ENCODE measurements at regions not wholly inside any gene's neighbourhood (a gene's known extent, or its start where the extent isn't known, plus 50 kb on each side); places are given as distances from the start of the nearest gene placed in this dataset.

GRCh38 chr14:85461432-85462133, 68.4 kb upstream of the FLRT2 start:
- Histone ChIP-seq H3K27ac (ENCODE audit: low read depth in 2 of 2, low read length in 2 of 2) (no peak overlapping the region), H3K36me3 (ENCODE audit: control insufficient read depth in 2 of 3, insufficient read depth in 3 of 3, low read length in 3 of 3) (no peaks in the 10 kb centered on the region), H3K27me3 (ENCODE audit: control insufficient read depth, insufficient read depth, low read length) (no peaks in the 10 kb centered on the region), H3K4me3 (ENCODE audit: low read length in 3 of 3) (no peak overlapping the region), H3K4me1 (ENCODE audit: control insufficient read depth in 2 of 3, insufficient read depth in 2 of 3, low read depth in 1 of 3, low read length in 3 of 3) (no peaks in the 10 kb centered on the region), H3K9me3 (ENCODE audit: control insufficient read depth in 2 of 3, insufficient read depth in 1 of 3, low read length in 3 of 3) (no peaks in the 10 kb centered on the region), H3K9ac (ENCODE audit: low read length in 3 of 3) (no peak overlapping the region)
- intact Hi-C loops (cut with DNase I) = no loop called here
- TF ChIP-seq, protein P1, sequence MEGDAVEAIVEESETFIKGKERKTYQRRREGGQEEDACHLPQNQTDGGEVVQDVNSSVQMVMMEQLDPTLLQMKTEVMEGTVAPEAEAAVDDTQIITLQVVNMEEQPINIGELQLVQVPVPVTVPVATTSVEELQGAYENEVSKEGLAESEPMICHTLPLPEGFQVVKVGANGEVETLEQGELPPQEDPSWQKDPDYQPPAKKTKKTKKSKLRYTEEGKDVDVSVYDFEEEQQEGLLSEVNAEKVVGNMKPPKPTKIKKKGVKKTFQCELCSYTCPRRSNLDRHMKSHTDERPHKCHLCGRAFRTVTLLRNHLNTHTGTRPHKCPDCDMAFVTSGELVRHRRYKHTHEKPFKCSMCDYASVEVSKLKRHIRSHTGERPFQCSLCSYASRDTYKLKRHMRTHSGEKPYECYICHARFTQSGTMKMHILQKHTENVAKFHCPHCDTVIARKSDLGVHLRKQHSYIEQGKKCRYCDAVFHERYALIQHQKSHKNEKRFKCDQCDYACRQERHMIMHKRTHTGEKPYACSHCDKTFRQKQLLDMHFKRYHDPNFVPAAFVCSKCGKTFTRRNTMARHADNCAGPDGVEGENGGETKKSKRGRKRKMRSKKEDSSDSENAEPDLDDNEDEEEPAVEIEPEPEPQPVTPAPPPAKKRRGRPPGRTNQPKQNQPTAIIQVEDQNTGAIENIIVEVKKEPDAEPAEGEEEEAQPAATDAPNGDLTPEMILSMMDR (IDR thresholded peaks at IDR 0.05; ENCODE audit: borderline replicate concordance, extremely low read depth, insufficient read depth) = no peak
- FAIRE-seq (no peak), DNase-seq (no peak)

- H3K27ac ChIP-seq (ENCODE audit: low read depth in 2 of 2, low read length in 2 of 2) = no peak overlapping the region
- FAIRE-seq (no peak), DNase-seq (peak in 1 of 5 donors; percentile 8)
- H3K4me1 ChIP-seq (ENCODE audit: control insufficient read depth in 2 of 3, insufficient read depth in 2 of 3, low read depth in 1 of 3, low read length in 3 of 3) = no peaks in the 10 kb centered on the region
- H3K36me3 ChIP-seq (ENCODE audit: control insufficient read depth in 2 of 3, insufficient read depth in 3 of 3, low read length in 3 of 3) = no peaks in the 10 kb centered on the region
- no peak overlapping the region for H3K9ac ChIP-seq (ENCODE audit: low read length in 3 of 3)
- H3K27me3 ChIP-seq (ENCODE audit: control insufficient read depth, insufficient read depth, low read length) = no peaks in the 10 kb centered on the region
- no peak overlapping the region for H3K4me3 ChIP-seq (ENCODE audit: low read length in 3 of 3)
- TF ChIP-seq, protein P1 (IDR thresholded peaks at IDR 0.05; ENCODE audit: borderline replicate concordance, extremely low read depth, insufficient read depth) = no peak
- H3K9me3 ChIP-seq (ENCODE audit: control insufficient read depth in 2 of 3, insufficient read depth in 1 of 3, low read length in 3 of 3) = no peaks in the 10 kb centered on the region
- intact Hi-C loops (cut with DNase I) = no loop called here
Measured at GRCh38 chr14:85463512-85463911, 66.4 kb upstream of the FLRT2 start.

DNA sequence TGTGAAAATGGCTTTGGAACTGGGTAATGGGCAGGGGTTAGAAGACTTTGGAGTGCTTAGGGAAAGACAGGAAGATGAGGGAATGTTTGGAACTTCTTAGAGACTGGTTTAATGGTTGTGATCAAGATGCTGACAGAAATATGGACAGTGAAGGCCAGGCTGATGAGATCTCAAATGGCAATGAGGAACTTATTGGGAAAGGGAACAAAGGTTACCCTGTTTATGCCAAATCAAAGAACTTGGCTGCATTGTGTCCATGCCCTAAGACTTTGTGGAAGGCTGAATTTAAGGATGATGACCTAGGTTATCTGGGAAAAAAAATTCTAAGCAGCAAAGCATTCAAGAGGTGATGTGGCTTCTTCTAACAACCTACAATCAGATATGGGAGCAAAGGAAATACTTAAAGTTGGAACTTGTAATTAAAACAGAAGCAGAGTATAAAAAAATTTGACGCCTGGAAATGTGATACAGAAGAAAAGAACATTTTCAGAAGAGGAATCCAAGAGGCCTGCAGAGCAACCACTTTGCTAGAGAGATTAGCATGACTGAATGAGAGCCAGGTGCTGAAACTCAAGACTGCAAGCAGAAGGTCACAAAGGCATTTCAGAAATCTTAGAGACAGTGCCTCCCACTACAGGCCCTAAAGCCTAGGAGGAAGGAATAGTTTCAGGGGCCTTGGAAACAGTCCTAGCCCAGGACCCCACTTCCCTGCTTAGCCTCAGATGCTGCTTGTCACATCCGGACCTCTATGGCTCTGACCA, 65.6 kb upstream of the FLRT2 start:
- Histone ChIP-seq H3K27ac (ENCODE audit: low read depth in 2 of 2, low read length in 2 of 2) (no peak overlapping the region), H3K9ac (ENCODE audit: low read length in 3 of 3) (no peak overlapping the region), H3K4me3 (ENCODE audit: low read length in 3 of 3) (no peak overlapping the region), H3K9me3 (ENCODE audit: control insufficient read depth in 2 of 3, insufficient read depth in 1 of 3, low read length in 3 of 3) (no peaks in the 10 kb centered on the region), H3K27me3 (ENCODE audit: control insufficient read depth, insufficient read depth, low read length) (no peaks in the 10 kb centered on the region), H3K36me3 (ENCODE audit: control insufficient read depth in 2 of 3, insufficient read depth in 3 of 3, low read length in 3 of 3) (no peaks in the 10 kb centered on the region), H3K4me1 (ENCODE audit: control insufficient read depth in 2 of 3, insufficient read depth in 2 of 3, low read depth in 1 of 3, low read length in 3 of 3) (no peaks in the 10 kb centered on the region)
- no peak for DNase-seq
- TF ChIP-seq, protein P1 (IDR thresholded peaks at IDR 0.05; ENCODE audit: borderline replicate concordance, extremely low read depth, insufficient read depth) = no peak
- intact Hi-C loops (cut with DNase I) = no loop called here
- FAIRE-seq = no peak

Measured in kidney (tissue), 13 donors.